Brain pericyte (primary cell): ENCODE measurements at regions not wholly inside any gene's neighbourhood (a gene's known extent, or its start where the extent isn't known, plus 50 kb on each side); places are given as distances from the start of the nearest gene placed in this dataset.

Source experiments
- DNase-seq: peaks from one replicate; pipeline ENCODE4 v3.0.0-alpha.2; 2012; ENCODE audit warnings: low read depth, low spot score

GRCh38 chr11:95282291-95282751 lies 51.3 kb upstream of the SESN3 start:
- no peak for DNase-seq
